OCI-LY1 (cell line): ENCODE measurements at regions not wholly inside any gene's neighbourhood (a gene's known extent, or its start where the extent isn't known, plus 50 kb on each side); places are given as distances from the start of the nearest gene placed in this dataset.

ENCODE experiments used
- H2AFZ ChIP-seq: fragments of 200-600 bp; sonication (generic), shearing (Covaris generic); 2 replicates; pipeline ENCODE4 v1.6.0; 2014; ENCODE audit warnings: antibody characterized with exemption, mild to moderate bottlenecking, low read length
- H3F3A ChIP-seq: fragments of 200-600 bp; sonication (generic), shearing (Covaris generic); 2 replicates; pipeline ENCODE4 v1.6.0; 2014; ENCODE audit warnings: mild to moderate bottlenecking, antibody characterized with exemption, low read length, moderate library complexity; ENCODE audit not compliant: insufficient read depth
- H3K27ac ChIP-seq: fragments of 200-600 bp; sonication (generic); 2 replicates; pipeline ENCODE4 v1.5.1; 2014; ENCODE audit warnings: low read length, mixed run types, mild to moderate bottlenecking, low read depth; ENCODE audit not compliant: poor library complexity, severe bottlenecking
- H3K27me3 ChIP-seq: fragments of 200-600 bp; sonication (generic); 2 replicates; pipeline ENCODE4 v1.6.0; 2014; ENCODE audit warnings: antibody characterized with exemption, mild to moderate bottlenecking, low read length, moderate library complexity; ENCODE audit not compliant: insufficient read depth
- H3K36me3 ChIP-seq: fragments of 200-600 bp; sonication (generic); 2 replicates; pipeline ENCODE4 v1.6.1; 2014; ENCODE audit warnings: mild to moderate bottlenecking, antibody characterized with exemption, low read length, moderate library complexity, mixed read lengths; ENCODE audit not compliant: insufficient read depth
- H3K4me1 ChIP-seq: fragments of 200-600 bp; sonication (generic); 2 replicates; pipeline ENCODE4 v1.5.1; 2014; ENCODE audit warnings: mild to moderate bottlenecking, low read length, moderate library complexity; ENCODE audit not compliant: insufficient read depth, severe bottlenecking
- H3K4me2 ChIP-seq: fragments of 200-600 bp; sonication (generic), shearing (Covaris generic); 2 replicates; pipeline ENCODE4 v1.6.1; 2014; ENCODE audit warnings: low read length
- H3K4me3 ChIP-seq: fragments of 200-600 bp; sonication (generic); 2 replicates; pipeline ENCODE4 v1.5.1; 2014; ENCODE audit warnings: low read length, low read depth, mild to moderate bottlenecking, mixed read lengths; ENCODE audit not compliant: poor library complexity, severe bottlenecking
- H3K79me2 ChIP-seq: fragments of 200-600 bp; shearing (Covaris generic); 2 replicates; pipeline ENCODE4 v1.6.1; 2016; ENCODE audit warnings: mixed run types, low read length, mixed read lengths; ENCODE audit not compliant: insufficient read depth
- H3K9ac ChIP-seq: fragments of 200-600 bp; sonication (generic), shearing (Covaris generic); 2 replicates; pipeline ENCODE4 v1.6.1; 2014; ENCODE audit warnings: mild to moderate bottlenecking, low read length, mixed read lengths
- H3K9me2 ChIP-seq: fragments of 200-600 bp; sonication (generic), shearing (Covaris generic); 2 replicates; pipeline ENCODE4 v1.6.1; 2014; ENCODE audit warnings: low read depth, mild to moderate bottlenecking, low read length, mixed read lengths
- H3K9me3 ChIP-seq: fragments of 200-600 bp; shearing (Covaris generic); 2 replicates; pipeline ENCODE4 v1.6.1; 2014; ENCODE audit warnings: low read length, mixed read lengths
- H4K20me1 ChIP-seq: fragments of 200-600 bp; sonication (generic), shearing (Covaris generic); 2 replicates; pipeline ENCODE4 v1.6.0; 2016; ENCODE audit warnings: mild to moderate bottlenecking, low read length; ENCODE audit not compliant: insufficient read depth
- EZH2 ChIP-seq: fragments of 200-600 bp; sonication (generic), shearing (Covaris generic); IDR thresholded peaks from 2 replicates; pipeline ENCODE4 v1.8.0; 2017; ENCODE audit warnings: borderline replicate concordance, mixed run types, mild to moderate bottlenecking, antibody characterized with exemption, low read length, moderate library complexity, mixed read lengths
- TF ChIP-seq, protein P1 (sequence below): fragments of 200-600 bp; sonication (generic), shearing (Covaris generic); IDR thresholded peaks from 2 replicates; pipeline ENCODE4 v1.5.1; 2017; ENCODE audit warnings: mild to moderate bottlenecking, antibody characterized with exemption, low read length, moderate library complexity, mixed read lengths

DNA sequence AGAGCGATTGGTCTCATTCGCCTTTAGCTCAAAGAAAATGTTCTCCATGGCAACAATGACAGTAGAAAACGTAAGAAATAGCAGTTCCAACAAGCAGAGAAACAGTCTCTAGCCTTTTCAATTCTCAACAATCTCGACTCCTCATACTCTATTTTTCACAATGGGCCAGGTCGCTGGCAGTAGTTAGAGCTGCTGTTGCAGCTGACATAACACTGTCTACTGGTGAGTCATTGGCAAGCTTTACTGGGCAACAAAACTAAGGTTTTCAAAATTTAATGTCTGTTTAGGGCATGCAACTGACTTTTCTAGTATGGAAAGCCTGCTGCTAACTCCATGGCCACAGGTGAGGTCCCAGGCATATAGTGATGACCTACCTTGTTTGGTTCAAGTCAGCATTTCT lies 221.1 kb upstream of the KAZN start:
- Histone ChIP-seq H3K79me2 (no peaks in the 10 kb centered on the region), H3K4me3 (no peak overlapping the region), H3K27ac (no peak overlapping the region), H2AFZ (no peak overlapping the region), H4K20me1 (no peaks in the 10 kb centered on the region), H3K9me2 (no peaks in the 10 kb centered on the region), H3K4me1 (no peaks in the 10 kb centered on the region), H3K27me3 (no peaks in the 10 kb centered on the region), H3K36me3 (no peaks in the 10 kb centered on the region), H3K4me2 (no peak overlapping the region), H3F3A (no peaks in the 10 kb centered on the region), H3K9me3 (no peaks in the 10 kb centered on the region), H3K9ac (no peak overlapping the region)
- TF ChIP-seq, protein P1, sequence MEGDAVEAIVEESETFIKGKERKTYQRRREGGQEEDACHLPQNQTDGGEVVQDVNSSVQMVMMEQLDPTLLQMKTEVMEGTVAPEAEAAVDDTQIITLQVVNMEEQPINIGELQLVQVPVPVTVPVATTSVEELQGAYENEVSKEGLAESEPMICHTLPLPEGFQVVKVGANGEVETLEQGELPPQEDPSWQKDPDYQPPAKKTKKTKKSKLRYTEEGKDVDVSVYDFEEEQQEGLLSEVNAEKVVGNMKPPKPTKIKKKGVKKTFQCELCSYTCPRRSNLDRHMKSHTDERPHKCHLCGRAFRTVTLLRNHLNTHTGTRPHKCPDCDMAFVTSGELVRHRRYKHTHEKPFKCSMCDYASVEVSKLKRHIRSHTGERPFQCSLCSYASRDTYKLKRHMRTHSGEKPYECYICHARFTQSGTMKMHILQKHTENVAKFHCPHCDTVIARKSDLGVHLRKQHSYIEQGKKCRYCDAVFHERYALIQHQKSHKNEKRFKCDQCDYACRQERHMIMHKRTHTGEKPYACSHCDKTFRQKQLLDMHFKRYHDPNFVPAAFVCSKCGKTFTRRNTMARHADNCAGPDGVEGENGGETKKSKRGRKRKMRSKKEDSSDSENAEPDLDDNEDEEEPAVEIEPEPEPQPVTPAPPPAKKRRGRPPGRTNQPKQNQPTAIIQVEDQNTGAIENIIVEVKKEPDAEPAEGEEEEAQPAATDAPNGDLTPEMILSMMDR, result no peak
- no peak for TF ChIP-seq EZH2

DNA sequence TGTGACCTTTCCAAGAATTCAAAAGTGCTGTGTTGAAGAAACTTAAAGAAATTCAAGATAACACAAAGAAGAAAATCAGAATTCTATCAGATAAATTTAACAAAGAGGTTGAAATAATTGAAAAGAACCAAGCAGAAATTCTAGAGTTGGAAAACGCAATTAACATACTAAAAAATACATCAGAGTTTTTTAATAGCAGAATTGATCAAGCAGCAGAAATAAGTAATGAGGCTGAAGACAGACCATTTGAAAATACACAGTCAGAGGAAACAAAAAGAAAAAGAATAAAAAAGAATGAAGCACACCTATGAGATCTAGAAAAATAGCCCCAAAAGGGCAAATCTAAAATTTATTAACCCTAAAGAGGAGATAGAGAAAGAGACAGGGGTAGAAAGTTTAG lies 218.1 kb upstream of the KAZN start:
- TF ChIP-seq EZH2, result no peak
- TF ChIP-seq, protein P1, result no peak

DNA sequence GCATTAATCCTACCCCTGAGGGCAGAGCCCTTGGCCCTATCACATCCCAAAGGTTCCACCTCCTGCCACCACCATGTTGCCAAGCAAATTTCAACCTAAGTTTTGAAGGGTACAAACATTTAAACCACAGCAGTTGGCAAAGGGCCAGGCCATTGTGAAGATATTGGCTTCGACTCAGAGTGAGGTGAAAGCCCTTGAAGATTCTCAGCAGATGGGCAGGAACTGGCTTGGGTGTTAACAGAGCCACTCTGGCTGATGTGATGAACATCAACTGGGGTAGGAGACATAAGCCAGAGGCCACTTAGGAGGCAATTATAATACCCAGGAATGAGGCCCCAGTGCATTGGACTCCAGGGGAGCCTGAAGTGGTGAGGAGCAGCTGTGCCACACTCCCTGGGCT lies 207.7 kb upstream of the KAZN start:
- no peaks in the 10 kb centered on the region for H3K9me2 ChIP-seq
- H3K27ac ChIP-seq, result no peak overlapping the region
- H2AFZ ChIP-seq, result no peak overlapping the region

More for the DNA sequence above, 218.1 kb upstream of the KAZN start:
- Histone ChIP-seq H3K4me3 (no peak overlapping the region), H3K9me3 (no peaks in the 10 kb centered on the region), H3F3A (no peaks in the 10 kb centered on the region), H3K27me3 (no peaks in the 10 kb centered on the region), H3K36me3 (no peaks in the 10 kb centered on the region), H3K4me2 (no peak overlapping the region), H3K79me2 (no peaks in the 10 kb centered on the region), H3K27ac (no peak overlapping the region), H3K4me1 (no peaks in the 10 kb centered on the region), H2AFZ (no peak overlapping the region), H3K9ac (no peak overlapping the region), H3K9me2 (no peaks in the 10 kb centered on the region), H4K20me1 (no peaks in the 10 kb centered on the region)

More for the DNA sequence above, 207.7 kb upstream of the KAZN start:
- no peaks in the 10 kb centered on the region for H4K20me1 ChIP-seq
- TF ChIP-seq EZH2, result no peak
- TF ChIP-seq, protein P1, result no peak
- H3K9ac ChIP-seq, result no peak overlapping the region
- H3K79me2 ChIP-seq, result no peaks in the 10 kb centered on the region
- no peak overlapping the region for H3K4me3 ChIP-seq
- H3K27me3 ChIP-seq, result no peaks in the 10 kb centered on the region
- no peak overlapping the region for H3K4me2 ChIP-seq
- no peaks in the 10 kb centered on the region for H3K36me3 ChIP-seq
- H3K4me1 ChIP-seq, result no peaks in the 10 kb centered on the region
- H3F3A ChIP-seq, result no peaks in the 10 kb centered on the region
- H3K9me3 ChIP-seq, result no peaks in the 10 kb centered on the region
